ENCODE measurements at regions not wholly inside any gene's neighbourhood (a gene's known extent, or its start where the extent isn't known, plus 50 kb on each side); places are given as distances from the start of the nearest gene placed in this dataset.

- no peak for DNase-seq (ENCODE audit: low read depth in 2 of 2, low spot score in 1 of 2)
Measured at GRCh38 chr3:46146548-46146947, 61.6 kb downstream of the CCR1 start.

GRCh38 chr3:46146021-46146420 lies 62.1 kb downstream of the CCR1 start:
- no peak for DNase-seq (ENCODE audit: low read depth in 2 of 2, low spot score in 1 of 2)

- no peak for DNase-seq (ENCODE audit: low read depth in 2 of 2, low spot score in 1 of 2)
Measured at GRCh38 chr3:46145147-46145546, 63.0 kb downstream of the CCR1 start.

GRCh38 chr3:46143951-46144473 lies 64.1 kb downstream of the CCR1 start:
- no peak for DNase-seq (ENCODE audit: low read depth in 2 of 2, low spot score in 1 of 2)

- DNase-seq (ENCODE audit: low read depth in 2 of 2, low spot score in 1 of 2) = no peak
Measured at GRCh38 chr3:46141813-46142212, 66.3 kb downstream of the CCR1 start.

GRCh38 chr3:46138581-46138980 lies 69.5 kb downstream of the CCR1 start:
- DNase-seq (ENCODE audit: low read depth in 2 of 2, low spot score in 1 of 2) = no peak

GRCh38 chr3:46135475-46135874 lies 72.6 kb downstream of the CCR1 start:
- no peak for DNase-seq (ENCODE audit: low read depth in 2 of 2, low spot score in 1 of 2)

- no peak for DNase-seq (ENCODE audit: low read depth in 2 of 2, low spot score in 1 of 2)
Measured at GRCh38 chr3:46133285-46133684, 74.8 kb downstream of the CCR1 start.

- DNase-seq (ENCODE audit: low read depth in 2 of 2, low spot score in 1 of 2) = no peak
Measured at GRCh38 chr3:46132565-46132964, 75.5 kb downstream of the CCR1 start.

- DNase-seq (ENCODE audit: low read depth in 2 of 2, low spot score in 1 of 2) = no peak
Measured at GRCh38 chr3:46131884-46132450, 76.1 kb downstream of the CCR1 start.

GRCh38 chr3:46130631-46131310 lies 77.3 kb downstream of the CCR1 start:
- no peak for DNase-seq (ENCODE audit: low read depth in 2 of 2, low spot score in 1 of 2)

GRCh38 chr3:46129588-46130272 lies 78.4 kb downstream of the CCR1 start:
- DNase-seq (ENCODE audit: low read depth in 2 of 2, low spot score in 1 of 2) = no peak

GRCh38 chr3:46127503-46127902 lies 80.6 kb downstream of the CCR1 start:
- DNase-seq (ENCODE audit: low read depth in 2 of 2, low spot score in 1 of 2) = no peak

- DNase-seq (ENCODE audit: low read depth in 2 of 2, low spot score in 1 of 2) = no peak
Measured at GRCh38 chr3:46124216-46125177, 83.6 kb downstream of the CCR1 start.

GRCh38 chr3:46123646-46124045 lies 84.5 kb downstream of the CCR1 start:
- no peak for DNase-seq (ENCODE audit: low read depth in 2 of 2, low spot score in 1 of 2)

- no peak for DNase-seq (ENCODE audit: low read depth in 2 of 2, low spot score in 1 of 2)
Measured at GRCh38 chr3:46122091-46122490, 86.0 kb downstream of the CCR1 start.

- no peak for DNase-seq (ENCODE audit: low read depth in 2 of 2, low spot score in 1 of 2)
Measured at GRCh38 chr3:46120983-46121382, 87.1 kb downstream of the CCR1 start.

GRCh38 chr3:46119709-46120498 lies 88.2 kb downstream of the CCR1 start:
- no peak for DNase-seq (ENCODE audit: low read depth in 2 of 2, low spot score in 1 of 2)

GRCh38 chr3:46119253-46119652 lies 88.9 kb downstream of the CCR1 start:
- DNase-seq (ENCODE audit: low read depth in 2 of 2, low spot score in 1 of 2) = no peak

GRCh38 chr3:46116996-46117395 lies 89.7 kb upstream of the XCR1 start:
- DNase-seq (ENCODE audit: low read depth in 2 of 2, low spot score in 1 of 2) = no peak

Measured in stimulated activated CD8-positive, alpha-beta memory T cell treated with anti-CD3 and anti-CD28 coated beads, Interleukin-4, amount 100 ng/mL, for 4 hours (primary cell).